NB4 (cell line): ENCODE measurements at regions not wholly inside any gene's neighbourhood (a gene's known extent, or its start where the extent isn't known, plus 50 kb on each side); places are given as distances from the start of the nearest gene placed in this dataset.

Experiments
- MYC ChIP-seq: IDR thresholded peaks from 2 replicates; pipeline ENCODE4 v1.6.1; 2011; ENCODE audit warnings: low read depth, low read length
- POLR2A ChIP-seq: IDR thresholded peaks from 2 replicates; pipeline ENCODE4 v1.6.1; 2011; ENCODE audit warnings: mild to moderate bottlenecking; ENCODE audit not compliant: insufficient read length; ENCODE audit errors: extremely low read depth
- TF ChIP-seq, protein P1 (sequence below): IDR thresholded peaks from one replicate; pipeline ENCODE4 v1.5.1; 2012; ENCODE audit warnings: low read depth, low read length
- TF ChIP-seq, protein P2 (sequence below): IDR thresholded peaks from 2 replicates; pipeline ENCODE4 v1.6.1; 2011; ENCODE audit warnings: low read depth, low read length

DNA sequence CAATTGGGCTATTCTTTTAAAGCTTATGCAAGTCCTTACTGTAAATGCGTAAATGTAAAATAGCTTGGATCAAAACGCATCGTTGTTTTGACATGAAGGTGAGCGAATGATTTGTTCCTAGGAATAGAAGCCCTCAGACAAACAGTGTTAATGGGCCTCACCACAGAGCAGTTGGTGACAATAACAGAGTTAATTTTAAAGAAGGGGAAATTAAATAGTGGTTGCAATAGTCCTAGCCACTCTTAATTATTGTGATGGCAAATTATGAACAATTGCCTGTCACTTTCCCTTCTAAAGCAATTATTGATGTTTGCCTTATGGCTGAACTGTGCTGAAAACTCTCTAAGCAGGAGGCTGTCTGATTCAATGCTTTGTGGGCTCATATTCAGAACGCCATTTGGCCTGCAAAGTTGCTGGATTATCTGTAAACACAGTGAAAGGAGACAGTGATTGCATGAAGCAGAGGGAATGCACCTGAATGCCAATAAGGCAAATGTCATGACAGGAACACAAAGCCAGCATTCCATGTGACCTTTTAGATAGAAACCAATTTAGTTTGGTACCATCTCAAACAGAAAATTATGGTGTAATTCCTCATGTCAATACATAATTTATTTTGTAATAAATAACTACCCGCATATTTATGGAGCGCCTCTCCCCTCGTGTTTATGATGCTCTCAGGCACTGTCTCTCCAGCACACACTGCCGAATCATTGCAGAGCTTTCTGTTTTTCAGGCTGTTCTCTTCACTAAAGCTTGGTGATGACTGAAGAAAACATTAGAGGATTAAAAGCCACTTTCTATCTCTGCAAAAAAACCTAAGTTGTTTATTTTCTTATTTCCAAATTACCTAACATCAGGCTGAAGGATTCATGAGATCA is 387.5 kb downstream of the HACE1 start:
- TF ChIP-seq, protein P1, sequence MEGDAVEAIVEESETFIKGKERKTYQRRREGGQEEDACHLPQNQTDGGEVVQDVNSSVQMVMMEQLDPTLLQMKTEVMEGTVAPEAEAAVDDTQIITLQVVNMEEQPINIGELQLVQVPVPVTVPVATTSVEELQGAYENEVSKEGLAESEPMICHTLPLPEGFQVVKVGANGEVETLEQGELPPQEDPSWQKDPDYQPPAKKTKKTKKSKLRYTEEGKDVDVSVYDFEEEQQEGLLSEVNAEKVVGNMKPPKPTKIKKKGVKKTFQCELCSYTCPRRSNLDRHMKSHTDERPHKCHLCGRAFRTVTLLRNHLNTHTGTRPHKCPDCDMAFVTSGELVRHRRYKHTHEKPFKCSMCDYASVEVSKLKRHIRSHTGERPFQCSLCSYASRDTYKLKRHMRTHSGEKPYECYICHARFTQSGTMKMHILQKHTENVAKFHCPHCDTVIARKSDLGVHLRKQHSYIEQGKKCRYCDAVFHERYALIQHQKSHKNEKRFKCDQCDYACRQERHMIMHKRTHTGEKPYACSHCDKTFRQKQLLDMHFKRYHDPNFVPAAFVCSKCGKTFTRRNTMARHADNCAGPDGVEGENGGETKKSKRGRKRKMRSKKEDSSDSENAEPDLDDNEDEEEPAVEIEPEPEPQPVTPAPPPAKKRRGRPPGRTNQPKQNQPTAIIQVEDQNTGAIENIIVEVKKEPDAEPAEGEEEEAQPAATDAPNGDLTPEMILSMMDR = no peak
- TF ChIP-seq, protein P2, sequence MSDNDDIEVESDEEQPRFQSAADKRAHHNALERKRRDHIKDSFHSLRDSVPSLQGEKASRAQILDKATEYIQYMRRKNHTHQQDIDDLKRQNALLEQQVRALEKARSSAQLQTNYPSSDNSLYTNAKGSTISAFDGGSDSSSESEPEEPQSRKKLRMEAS = no peak
- TF ChIP-seq POLR2A = no peak
- TF ChIP-seq MYC = no peak
